ENCODE measurements at regions not wholly inside any gene's neighbourhood (a gene's known extent, or its start where the extent isn't known, plus 50 kb on each side); places are given as distances from the start of the nearest gene placed in this dataset.

GRCh38 chr11:91023731-91024130 lies 800.9 kb upstream of the CHORDC1 start:
- no peaks in the 10 kb centered on the region for H4K20me1 ChIP-seq (ENCODE audit: insufficient read depth)
- WGBS (ENCODE audit: low lambda C conversion rate): 44% methylated on average over 2 of the region's 2 CpGs

DNA sequence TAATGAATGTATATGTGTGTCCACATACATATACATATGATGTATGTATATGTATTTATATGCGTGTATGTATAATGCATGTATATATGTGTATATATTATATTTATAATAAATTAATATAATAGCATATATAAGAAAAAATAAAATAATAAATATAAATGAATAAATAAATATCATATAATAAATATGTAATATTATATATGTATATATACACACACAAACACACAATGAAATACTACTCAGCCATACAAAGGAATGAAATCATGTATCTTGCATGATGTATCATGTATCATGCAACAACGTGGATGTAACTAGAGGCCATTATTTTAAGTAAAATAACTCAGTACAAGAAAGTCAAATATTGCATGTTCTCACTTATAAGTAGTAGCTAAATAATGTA lies 788.7 kb upstream of the CHORDC1 start:
- no peaks in the 10 kb centered on the region for H3K27me3 ChIP-seq (ENCODE audit: insufficient read depth)
- ChIA-PET CTCF (no interaction called here), POLR2A (no interaction called here)
- H3K36me3 ChIP-seq (replicated peaks in 1 of 2; ENCODE audit: control insufficient read depth in 1 of 2, insufficient read depth in 2 of 2, low read length in 1 of 2): no peaks in the 10 kb centered on the region
- H3K4me1 ChIP-seq (ENCODE audit: control insufficient read depth in 1 of 2, insufficient read depth in 2 of 2, low read depth in 1 of 2, low read length in 1 of 2): no peaks in the 10 kb centered on the region
- H3K4me3 ChIP-seq (ENCODE audit: low read depth in 2 of 2, low read length in 1 of 2): no peak overlapping the region
- no peak for DNase-seq
- H3K9me2 ChIP-seq: no peaks in the 10 kb centered on the region
- H3K79me2 ChIP-seq (ENCODE audit: insufficient read depth): no peaks in the 10 kb centered on the region
- no peaks in the 10 kb centered on the region for H4K20me1 ChIP-seq (ENCODE audit: insufficient read depth)
- 50% methylated on average over 2 of the region's 2 CpGs for WGBS (ENCODE audit: low lambda C conversion rate)
- no peak overlapping the region for H3K27ac ChIP-seq (ENCODE audit: low read depth in 2 of 2, low read length in 1 of 2)
- no peak overlapping the region for H3K9ac ChIP-seq
- no peaks in the 10 kb centered on the region for H3K9me3 ChIP-seq
- H3K4me2 ChIP-seq: no peak overlapping the region
- no peak overlapping the region for H2AFZ ChIP-seq (ENCODE audit: low read depth)
- no peak for TF ChIP-seq FOSL2 (IDR thresholded peaks at IDR 0.05; ENCODE audit: borderline replicate concordance, low read depth)
- TF ChIP-seq, protein P1, sequence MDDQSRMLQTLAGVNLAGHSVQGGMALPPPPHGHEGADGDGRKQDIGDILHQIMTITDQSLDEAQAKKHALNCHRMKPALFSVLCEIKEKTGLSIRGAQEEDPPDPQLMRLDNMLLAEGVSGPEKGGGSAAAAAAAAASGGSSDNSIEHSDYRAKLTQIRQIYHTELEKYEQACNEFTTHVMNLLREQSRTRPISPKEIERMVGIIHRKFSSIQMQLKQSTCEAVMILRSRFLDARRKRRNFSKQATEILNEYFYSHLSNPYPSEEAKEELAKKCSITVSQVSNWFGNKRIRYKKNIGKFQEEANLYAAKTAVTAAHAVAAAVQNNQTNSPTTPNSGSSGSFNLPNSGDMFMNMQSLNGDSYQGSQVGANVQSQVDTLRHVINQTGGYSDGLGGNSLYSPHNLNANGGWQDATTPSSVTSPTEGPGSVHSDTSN (IDR thresholded peaks at IDR 0.05): no peak
- no peaks in the 10 kb centered on the region for H3F3A ChIP-seq (replicated peaks; ENCODE audit: insufficient read depth)

More at GRCh38 chr11:91023731-91024130, 800.9 kb upstream of the CHORDC1 start:
- Histone ChIP-seq H2AFZ (ENCODE audit: low read depth) (no peak overlapping the region), H3K79me2 (ENCODE audit: insufficient read depth) (no peaks in the 10 kb centered on the region), H3K27me3 (ENCODE audit: insufficient read depth) (no peaks in the 10 kb centered on the region), H3K9me2 (no peaks in the 10 kb centered on the region; the same call in 1 of the 2 replicates), H3F3A (replicated peaks; ENCODE audit: insufficient read depth) (no peaks in the 10 kb centered on the region), H3K4me1 (ENCODE audit: control insufficient read depth in 1 of 2, insufficient read depth in 2 of 2, low read depth in 1 of 2, low read length in 1 of 2) (no peaks in the 10 kb centered on the region), H3K27ac (ENCODE audit: low read depth in 2 of 2, low read length in 1 of 2) (no peak overlapping the region), H3K4me2 (no peak overlapping the region), H3K9me3 (no peaks in the 10 kb centered on the region), H3K9ac (no peak overlapping the region), H3K4me3 (ENCODE audit: low read depth in 2 of 2, low read length in 1 of 2) (no peak overlapping the region), H3K36me3 (replicated peaks in 1 of 2; ENCODE audit: control insufficient read depth in 1 of 2, insufficient read depth in 2 of 2, low read length in 1 of 2) (no peaks in the 10 kb centered on the region)
- POLR2A ChIA-PET: no interaction called here
- CTCF ChIA-PET: interaction anchor here (0.7 kb wide), 1 partner anchor 16 kb away, joined by 3 read pairs; no protein-coding TSS in a partner anchor
- TF ChIP-seq TAF1 (IDR thresholded peaks at IDR 0.05; ENCODE audit: borderline replicate concordance, low read depth, low read length): no peak
- TF ChIP-seq MEF2A (IDR thresholded peaks at IDR 0.05; ENCODE audit: borderline replicate concordance, low read depth): no peak
- TF ChIP-seq GATA2 (CRISPR knock-in tag; IDR thresholded peaks at IDR 0.05): no peak
- no peak for TF ChIP-seq SIN3A (IDR thresholded peaks at IDR 0.05; ENCODE audit: borderline replicate concordance, low read depth, low read length)
- no peak for TF ChIP-seq NRF1 (IDR thresholded peaks at IDR 0.05; ENCODE audit: low read depth, low read length)
- no peak for TF ChIP-seq CHD2 (IDR thresholded peaks at IDR 0.05; ENCODE audit: low read length, partially characterized antibody)
- TF ChIP-seq TEAD4 (IDR thresholded peaks at IDR 0.05; ENCODE audit: borderline replicate concordance, insufficient read depth): no peak
- no peak for DNase-seq

- Histone ChIP-seq H3K79me2 (ENCODE audit: insufficient read depth) (no peaks in the 10 kb centered on the region), H3K4me2 (no peak overlapping the region), H3K36me3 (replicated peaks in 1 of 2; ENCODE audit: control insufficient read depth in 1 of 2, insufficient read depth in 2 of 2, low read length in 1 of 2) (no peaks in the 10 kb centered on the region), H3K27me3 (ENCODE audit: insufficient read depth) (no peaks in the 10 kb centered on the region), H3K4me1 (ENCODE audit: control insufficient read depth in 1 of 2, insufficient read depth in 2 of 2, low read depth in 1 of 2, low read length in 1 of 2) (no peaks in the 10 kb centered on the region), H3K9ac (no peak overlapping the region), H3K9me2 (no peaks in the 10 kb centered on the region), H3F3A (replicated peaks; ENCODE audit: insufficient read depth) (no peaks in the 10 kb centered on the region), H3K9me3 (no peaks in the 10 kb centered on the region), H4K20me1 (ENCODE audit: insufficient read depth) (no peaks in the 10 kb centered on the region), H2AFZ (ENCODE audit: low read depth) (no peak overlapping the region), H3K27ac (ENCODE audit: low read depth in 2 of 2, low read length in 1 of 2) (no peak overlapping the region), H3K4me3 (ENCODE audit: low read depth in 2 of 2, low read length in 1 of 2) (no peak overlapping the region)
- TF ChIP-seq YY1 (IDR thresholded peaks at IDR 0.05; ENCODE audit: low read depth) (no peak), NFIC (IDR thresholded peaks at IDR 0.05; ENCODE audit: borderline replicate concordance) (no peak)
- POLR2A ChIA-PET: no interaction called here
- CTCF ChIA-PET: no interaction called here
- 41% methylated on average over 1 of the region's 1 CpG for WGBS (ENCODE audit: low lambda C conversion rate)
- DNase-seq: no peak
These were observed 782.6 kb upstream of the CHORDC1 start for GRCh38 chr11:91005458-91005857.

All from SK-N-SH (cell line).